ENCODE measurements at regions not wholly inside any gene's neighbourhood (a gene's known extent, or its start where the extent isn't known, plus 50 kb on each side); places are given as distances from the start of the nearest gene placed in this dataset.
"Not testable (repeated sequence)": the region's sequence is repeated elsewhere in the genome, so short reads cannot be mapped to it uniquely, and the experiment has no call there.

DNA sequence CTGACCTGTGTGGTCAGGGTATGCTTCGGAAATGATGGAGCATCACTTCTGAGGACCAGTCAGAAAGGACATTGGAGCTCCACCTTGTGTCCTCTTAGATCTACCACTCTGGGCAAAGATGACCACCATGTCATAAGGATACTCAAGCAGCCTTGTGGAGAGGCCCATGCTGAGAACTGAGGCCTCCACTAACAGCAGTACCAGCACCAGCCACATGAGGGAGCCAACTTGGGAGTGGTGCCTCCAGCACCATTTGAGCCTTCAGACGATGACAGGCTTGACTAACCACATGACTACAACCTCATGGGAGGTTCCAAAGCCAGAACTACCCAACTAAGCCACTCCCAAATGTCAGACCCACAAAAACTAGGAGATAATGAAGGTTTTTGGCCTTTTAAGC, 116.0 kb downstream of the NPTX2 start:
- Histone ChIP-seq H3K4me1 (ENCODE audit: low read depth) (no peaks in the 10 kb centered on the region), H3K36me3 (no peaks in the 10 kb centered on the region), H3K4me3 (no peak overlapping the region), H3K27ac (no peak overlapping the region), H3K27me3 (no peaks in the 10 kb centered on the region), H3K9me3 (ENCODE audit: low read depth) (no peaks in the 10 kb centered on the region)
- peak in 1 of 2 donors; percentile 17 for DNase-seq (ENCODE audit: low read depth in 1 of 2, low spot score in 1 of 2)
- peak; percentile 39 for TF ChIP-seq CTCF (IDR thresholded peaks at IDR 0.05; ENCODE audit: low read depth, low read length)

DNA sequence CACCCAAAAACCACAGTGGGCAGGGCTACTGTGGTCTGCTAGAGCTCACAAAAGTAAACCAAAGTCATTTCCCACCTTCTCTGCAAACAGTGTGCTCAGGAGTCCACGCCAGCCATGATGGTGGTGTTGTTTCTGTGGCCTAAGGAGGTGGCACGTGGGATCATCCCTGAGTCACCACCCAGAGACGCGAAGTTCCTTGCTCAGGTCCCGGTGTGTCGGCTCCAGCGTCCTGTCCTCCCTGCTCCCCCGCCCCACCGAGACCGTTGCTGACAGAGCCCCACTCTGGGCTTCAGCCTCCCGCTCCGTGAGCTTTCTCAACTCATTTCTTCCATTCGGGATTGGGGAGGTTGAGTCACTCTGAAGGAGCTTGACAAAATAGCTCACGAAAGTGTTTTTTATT, 118.7 kb downstream of the NPTX2 start:
- Histone ChIP-seq H3K27me3 (no peaks in the 10 kb centered on the region), H3K9me3 (ENCODE audit: low read depth) (no peaks in the 10 kb centered on the region), H3K27ac (no peak overlapping the region), H3K36me3 (no peaks in the 10 kb centered on the region), H3K4me3 (no peak overlapping the region), H3K4me1 (ENCODE audit: low read depth) (no peaks in the 10 kb centered on the region)
- TF ChIP-seq CTCF (IDR thresholded peaks at IDR 0.05; ENCODE audit: low read depth, low read length) = no peak
- DNase-seq (ENCODE audit: low read depth in 1 of 2, low spot score in 1 of 2) = no peak

GRCh38 chr7:98736461-98736860, 119.4 kb downstream of the NPTX2 start:
- H3K27ac ChIP-seq; H3K36me3 ChIP-seq; DNase-seq (ENCODE audit: low read depth in 1 of 2, low spot score in 1 of 2); H3K4me1 ChIP-seq (ENCODE audit: low read depth); H3K27me3 ChIP-seq; H3K4me3 ChIP-seq; H3K9me3 ChIP-seq (ENCODE audit: low read depth): not testable (repeated sequence)

GRCh38 chr7:98737176-98737575, 120.1 kb downstream of the NPTX2 start:
- TF ChIP-seq CTCF (IDR thresholded peaks at IDR 0.05; ENCODE audit: low read depth, low read length) = no peak
- Histone ChIP-seq H3K27me3 (no peaks in the 10 kb centered on the region), H3K4me3 (no peak overlapping the region), H3K36me3 (no peaks in the 10 kb centered on the region), H3K4me1 (ENCODE audit: low read depth) (no peaks in the 10 kb centered on the region), H3K9me3 (ENCODE audit: low read depth) (no peaks in the 10 kb centered on the region), H3K27ac (no peak overlapping the region)
- DNase-seq (ENCODE audit: low read depth in 1 of 2, low spot score in 1 of 2) = no peak

- no peak for DNase-seq (ENCODE audit: low read depth in 1 of 2, low spot score in 1 of 2)
- Histone ChIP-seq H3K36me3 (no peaks in the 10 kb centered on the region), H3K27ac (no peak overlapping the region), H3K4me1 (ENCODE audit: low read depth) (no peaks in the 10 kb centered on the region), H3K9me3 (ENCODE audit: low read depth) (no peaks in the 10 kb centered on the region), H3K4me3 (no peak overlapping the region), H3K27me3 (no peaks in the 10 kb centered on the region)
- TF ChIP-seq CTCF (IDR thresholded peaks at IDR 0.05; ENCODE audit: low read depth, low read length) = no peak
Observed at GRCh38 chr7:98740643-98741042, 123.6 kb downstream of the NPTX2 start.

DNA sequence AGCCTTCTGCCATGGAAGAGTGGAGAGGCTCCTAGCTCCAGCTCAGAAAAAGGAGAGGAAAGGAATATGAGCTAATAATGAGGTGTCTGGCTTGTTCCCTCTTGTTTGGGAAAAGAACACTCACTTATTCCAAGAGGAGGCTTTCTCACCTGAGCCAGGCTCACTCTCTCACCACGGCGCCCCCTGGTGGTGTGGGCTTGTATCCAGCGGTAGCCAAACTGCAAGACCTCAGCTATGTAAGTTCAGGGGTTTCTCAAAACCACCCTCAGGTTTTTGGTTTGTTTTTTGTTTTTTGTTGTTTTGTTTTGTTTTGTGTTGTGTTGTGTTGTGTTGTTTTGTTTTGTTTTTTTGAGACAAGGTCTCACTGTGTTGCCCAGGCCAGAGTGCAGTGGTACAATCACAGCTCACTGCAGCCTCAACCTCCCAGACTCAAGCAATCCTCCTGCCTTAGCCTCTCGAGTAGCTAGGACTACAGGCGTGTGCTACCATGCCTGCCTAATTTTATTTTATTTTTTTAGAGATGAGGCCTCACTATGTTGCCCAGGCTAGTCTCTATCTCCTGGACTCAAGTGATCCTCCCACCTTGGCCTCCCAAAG, 124.0 kb downstream of the TMEM130 start:
- Histone ChIP-seq H3K27me3 (no peaks in the 10 kb centered on the region), H3K4me1 (ENCODE audit: low read depth) (no peaks in the 10 kb centered on the region), H3K27ac (no peak overlapping the region), H3K9me3 (ENCODE audit: low read depth) (no peaks in the 10 kb centered on the region), H3K4me3 (no peak overlapping the region), H3K36me3 (no peaks in the 10 kb centered on the region)
- peak; percentile 76 for TF ChIP-seq CTCF (IDR thresholded peaks at IDR 0.05; ENCODE audit: low read depth, low read length)
- peak; percentile 58 to 87 for DNase-seq (ENCODE audit: low read depth in 1 of 2, low spot score in 1 of 2)
